ENCODE measurements at regions not wholly inside any gene's neighbourhood (a gene's known extent, or its start where the extent isn't known, plus 50 kb on each side); places are given as distances from the start of the nearest gene placed in this dataset.

GRCh38 chr11:28773606-28774005 is 665.4 kb downstream of the METTL15 start:
- Mint-ChIP-seq H3K27me3 (ENCODE audit: unreplicated experiment) (peaks cover 1% of the 10 kb centered on the region), H3K36me3 (ENCODE audit: low read depth, unreplicated experiment) (no peaks in the 10 kb centered on the region), H3K4me3 (ENCODE audit: unreplicated experiment) (no peak overlapping the region), H3K9me3 (ENCODE audit: unreplicated experiment) (no peaks in the 10 kb centered on the region), H3K4me1 (ENCODE audit: unreplicated experiment) (no peaks in the 10 kb centered on the region), H3K27ac (ENCODE audit: unreplicated experiment) (no peak overlapping the region)
- no peak for TF ChIP-seq CTCF (IDR thresholded peaks at IDR 0.05; ENCODE audit: unreplicated experiment)
- no peak for DNase-seq (ENCODE audit: low spot score)

- Mint-ChIP-seq H3K4me3 (ENCODE audit: unreplicated experiment) (no peak overlapping the region), H3K27ac (ENCODE audit: unreplicated experiment) (no peak overlapping the region), H3K36me3 (ENCODE audit: low read depth, unreplicated experiment) (no peaks in the 10 kb centered on the region), H3K4me1 (ENCODE audit: unreplicated experiment) (no peaks in the 10 kb centered on the region), H3K27me3 (ENCODE audit: unreplicated experiment) (no peaks in the 10 kb centered on the region), H3K9me3 (ENCODE audit: unreplicated experiment) (no peaks in the 10 kb centered on the region)
- TF ChIP-seq CTCF (IDR thresholded peaks at IDR 0.05; ENCODE audit: unreplicated experiment), result no peak
- no peak for DNase-seq (ENCODE audit: low spot score)
These were observed 662.6 kb downstream of the METTL15 start for GRCh38 chr11:28770806-28771205.

GRCh38 chr11:28767574-28767973 is 659.4 kb downstream of the METTL15 start:
- DNase-seq (ENCODE audit: low spot score), result no peak
- Mint-ChIP-seq H3K27me3 (ENCODE audit: unreplicated experiment) (peaks cover 2% of the 10 kb centered on the region), H3K4me1 (ENCODE audit: unreplicated experiment) (no peaks in the 10 kb centered on the region), H3K9me3 (ENCODE audit: unreplicated experiment) (no peaks in the 10 kb centered on the region), H3K27ac (ENCODE audit: unreplicated experiment) (no peak overlapping the region), H3K4me3 (ENCODE audit: unreplicated experiment) (no peak overlapping the region), H3K36me3 (ENCODE audit: low read depth, unreplicated experiment) (no peaks in the 10 kb centered on the region)
- no peak for TF ChIP-seq CTCF (IDR thresholded peaks at IDR 0.05; ENCODE audit: unreplicated experiment)

GRCh38 chr11:28763876-28764275 is 655.7 kb downstream of the METTL15 start:
- no peak for TF ChIP-seq CTCF (IDR thresholded peaks at IDR 0.05; ENCODE audit: unreplicated experiment)
- Mint-ChIP-seq H3K9me3 (ENCODE audit: unreplicated experiment) (no peaks in the 10 kb centered on the region), H3K4me1 (ENCODE audit: unreplicated experiment) (peaks cover 10% of the 10 kb centered on the region), H3K27me3 (ENCODE audit: unreplicated experiment) (peaks cover 4% of the 10 kb centered on the region), H3K36me3 (ENCODE audit: low read depth, unreplicated experiment) (no peaks in the 10 kb centered on the region), H3K27ac (ENCODE audit: unreplicated experiment) (no peak overlapping the region), H3K4me3 (ENCODE audit: unreplicated experiment) (no peak overlapping the region)
- no peak for DNase-seq (ENCODE audit: low spot score)

- TF ChIP-seq CTCF (IDR thresholded peaks at IDR 0.05; ENCODE audit: unreplicated experiment), result no peak
- Mint-ChIP-seq H3K27ac (ENCODE audit: unreplicated experiment) (no peak overlapping the region), H3K4me3 (ENCODE audit: unreplicated experiment) (no peak overlapping the region), H3K36me3 (ENCODE audit: low read depth, unreplicated experiment) (no peaks in the 10 kb centered on the region), H3K9me3 (ENCODE audit: unreplicated experiment) (no peaks in the 10 kb centered on the region), H3K27me3 (ENCODE audit: unreplicated experiment) (peaks cover 4% of the 10 kb centered on the region), H3K4me1 (ENCODE audit: unreplicated experiment) (peaks cover 10% of the 10 kb centered on the region)
- no peak for DNase-seq (ENCODE audit: low spot score)
These were observed 655.0 kb downstream of the METTL15 start for GRCh38 chr11:28763151-28763550.

Measured in endothelial cell (in vitro differentiated cells).